ENCODE measurements at regions not wholly inside any gene's neighbourhood (a gene's known extent, or its start where the extent isn't known, plus 50 kb on each side); places are given as distances from the start of the nearest gene placed in this dataset.

- WGBS, 4 donors: 67 to 94% (median 81%) methylated on average over 3 of the region's 3 CpGs
- H3K36me3 ChIP-seq (replicated peaks in 1 of 2): no peaks in the 10 kb centered on the region
- H3K27me3 ChIP-seq: no peaks in the 10 kb centered on the region
- intact Hi-C loops (cut with DNase I): no loop called here
- no peaks in the 10 kb centered on the region for H3K4me1 ChIP-seq (replicated peaks in 1 of 2)
- H3K4me3 ChIP-seq: no peak overlapping the region
- TF ChIP-seq POLR2A (IDR thresholded peaks at IDR 0.05) (no peak), CTCF (IDR thresholded peaks at IDR 0.05) (no peak)
- H3K27ac ChIP-seq: no peak overlapping the region
- no peak for DNase-seq
- H3K9me3 ChIP-seq (replicated peaks in 1 of 3): peaks cover 0 to 9% (median 0%) of the 10 kb centered on the region in 3 donors
Observed at GRCh38 chr4:31015123-31015522, 295.0 kb downstream of the PCDH7 start.

- H3K27ac ChIP-seq: no peak overlapping the region
Observed at GRCh38 chr4:31016322-31017061, 296.3 kb downstream of the PCDH7 start.

GRCh38 chr4:31020363-31020762, 300.2 kb downstream of the PCDH7 start:
- no peaks in the 10 kb centered on the region for H3K4me1 ChIP-seq (replicated peaks in 1 of 2)
- no peak for DNase-seq
- no peak for TF ChIP-seq POLR2A (IDR thresholded peaks at IDR 0.05)
- no peak for TF ChIP-seq CTCF (IDR thresholded peaks at IDR 0.05)
- intact Hi-C loops (cut with DNase I): no loop called here
- H3K9me3 ChIP-seq (replicated peaks in 1 of 3): no peaks in the 10 kb centered on the region
- no peaks in the 10 kb centered on the region for H3K36me3 ChIP-seq (replicated peaks in 1 of 2)
- no peak overlapping the region for H3K27ac ChIP-seq
- WGBS, 4 donors: 83 to 90% (median 86%) methylated on average over 8 of the region's 8 CpGs
- no peaks in the 10 kb centered on the region for H3K27me3 ChIP-seq
- H3K4me3 ChIP-seq: no peak overlapping the region

More at GRCh38 chr4:31016322-31017061, 296.3 kb downstream of the PCDH7 start:
- TF ChIP-seq POLR2A (IDR thresholded peaks at IDR 0.05): no peak
- TF ChIP-seq CTCF (IDR thresholded peaks at IDR 0.05): no peak
- intact Hi-C loops (cut with DNase I): no loop called here
- Histone ChIP-seq H3K27me3 (no peaks in the 10 kb centered on the region), H3K4me1 (replicated peaks in 1 of 2) (no peaks in the 10 kb centered on the region), H3K36me3 (replicated peaks in 1 of 2) (no peaks in the 10 kb centered on the region), H3K4me3 (no peak overlapping the region), H3K9me3 (replicated peaks in 1 of 3) (peaks cover 0 to 9% (median 0%) of the 10 kb centered on the region in 3 donors)
- 85 to 96% (median 93%) methylated on average over 2 of the region's 2 CpGs for WGBS, 4 donors
- DNase-seq: no peak

- WGBS, 4 donors: 56 to 64% (median 60%) methylated on average over 2 of the region's 2 CpGs
- TF ChIP-seq POLR2A (IDR thresholded peaks at IDR 0.05) (no peak), CTCF (IDR thresholded peaks at IDR 0.05) (no peak)
- no peak overlapping the region for H3K4me3 ChIP-seq
- intact Hi-C loops (cut with DNase I): no loop called here
- H3K9me3 ChIP-seq (replicated peaks in 1 of 3): no peaks in the 10 kb centered on the region
- no peak for DNase-seq
- H3K27me3 ChIP-seq: no peaks in the 10 kb centered on the region
- no peaks in the 10 kb centered on the region for H3K36me3 ChIP-seq (replicated peaks in 1 of 2)
- no peak overlapping the region for H3K27ac ChIP-seq
- no peaks in the 10 kb centered on the region for H3K4me1 ChIP-seq (replicated peaks in 1 of 2)
Observed at GRCh38 chr4:31021008-31021407, 300.8 kb downstream of the PCDH7 start.

Data from adrenal gland (tissue), 9 donors.